ENCODE measurements at regions not wholly inside any gene's neighbourhood (a gene's known extent, or its start where the extent isn't known, plus 50 kb on each side); places are given as distances from the start of the nearest gene placed in this dataset.

- TF ChIP-seq POLR2AphosphoS5 (IDR thresholded peaks at IDR 0.05; ENCODE audit: low read depth, low read length): no peak
- TF ChIP-seq POLR2A (IDR thresholded peaks at IDR 0.05; ENCODE audit: low read depth, low read length): no peak
- TF ChIP-seq TAF1 (IDR thresholded peaks at IDR 0.05; ENCODE audit: borderline replicate concordance, low read depth, low read length): no peak
Observed at GRCh38 chr10:8445353-8445752, 390.9 kb downstream of the GATA3 start.
